Posterior cingulate gyrus (tissue), 11 donors: ENCODE measurements at regions not wholly inside any gene's neighbourhood (a gene's known extent, or its start where the extent isn't known, plus 50 kb on each side); places are given as distances from the start of the nearest gene placed in this dataset.
A peak's percentile ranks its signal among the peaks of the same experiment; 100 is the strongest.

Source experiments
- DNase-seq, 10 donors: peaks; one replicate each; pipeline versions ENCODE4 v3.0.0 to v3.0.0-alpha.2; 2020 to 2021; ENCODE audit warnings: mixed read lengths in 3 of 10
- intact Hi-C: fragments of 100-400 bp; cut with DNase I; formaldehyde crosslinking; loops from one replicate; pipeline ENCODE4 v1.15.1; 2023

- no peak for DNase-seq
- intact Hi-C loops, result no loop called here
Measured at GRCh38 chr9:86548220-86548619, 194.0 kb upstream of the TUT7 start.

GRCh38 chr9:86547571-86547970, 193.4 kb upstream of the TUT7 start:
- no peak for DNase-seq
- intact Hi-C loops, result no loop called here

GRCh38 chr9:86546712-86547111, 192.5 kb upstream of the TUT7 start:
- DNase-seq, result no peak
- intact Hi-C loops, result no loop called here

GRCh38 chr9:86545090-86545489, 190.9 kb upstream of the TUT7 start:
- no peak for DNase-seq

GRCh38 chr9:86541014-86541570, 186.9 kb upstream of the TUT7 start:
- intact Hi-C loops, result no loop called here
- no peak for DNase-seq

More at GRCh38 chr9:86545090-86545489, 190.9 kb upstream of the TUT7 start:
- intact Hi-C loops, result no loop called here

- no peak for DNase-seq
- intact Hi-C loops, result no loop called here
Measured at GRCh38 chr9:86535406-86535915, 181.3 kb upstream of the TUT7 start.

GRCh38 chr9:86534572-86535258, 180.5 kb upstream of the TUT7 start:
- DNase-seq, result no peak
- intact Hi-C loops, result no loop called here

- intact Hi-C loops, result no loop called here
- DNase-seq, result no peak
Measured at GRCh38 chr9:86531971-86532640, 177.9 kb upstream of the TUT7 start.

GRCh38 chr9:86531273-86531970, 177.2 kb upstream of the TUT7 start:
- intact Hi-C loops, result no loop called here
- no peak for DNase-seq

- no peak for DNase-seq
- intact Hi-C loops, result no loop called here
Measured at GRCh38 chr9:86529496-86530275, 175.5 kb upstream of the TUT7 start.

- intact Hi-C loops, result no loop called here
- no peak for DNase-seq
Measured at GRCh38 chr9:86526021-86526420, 171.8 kb upstream of the TUT7 start.

- intact Hi-C loops, result no loop called here
- no peak for DNase-seq
Measured at GRCh38 chr9:86525182-86525581, 171.0 kb upstream of the TUT7 start.

- intact Hi-C loops, result no loop called here
- no peak for DNase-seq
Measured at GRCh38 chr9:86521977-86522376, 167.8 kb upstream of the TUT7 start.

- intact Hi-C loops, result no loop called here
Measured at GRCh38 chr9:86521322-86521721, 167.1 kb upstream of the TUT7 start.

GRCh38 chr9:86519066-86519615, 164.9 kb upstream of the TUT7 start:
- intact Hi-C loops, result no loop called here
- no peak for DNase-seq

More at GRCh38 chr9:86521322-86521721, 167.1 kb upstream of the TUT7 start:
- no peak for DNase-seq

- intact Hi-C loops, result no loop called here
- DNase-seq, result no peak
Measured at GRCh38 chr9:86517475-86517874, 163.3 kb upstream of the TUT7 start.

GRCh38 chr9:86516564-86516963, 162.4 kb upstream of the TUT7 start:
- peak in 2 of 10 donors; percentile 6 to 77 for DNase-seq
- intact Hi-C loops, result no loop called here

- intact Hi-C loops, result no loop called here
- no peak for DNase-seq
Measured at GRCh38 chr9:86515221-86515620, 161.0 kb upstream of the TUT7 start.

GRCh38 chr9:86513429-86513828, 159.2 kb upstream of the TUT7 start:
- intact Hi-C loops, result no loop called here
- no peak for DNase-seq

- intact Hi-C loops, result no loop called here
- DNase-seq, result no peak
Measured at GRCh38 chr9:86512929-86513328, 158.7 kb upstream of the TUT7 start.
